ENCODE measurements at regions not wholly inside any gene's neighbourhood (a gene's known extent, or its start where the extent isn't known, plus 50 kb on each side); places are given as distances from the start of the nearest gene placed in this dataset.
A peak's percentile ranks its signal among the peaks of the same experiment; 100 is the strongest.
"Not testable (repeated sequence)": the region's sequence is repeated elsewhere in the genome, so short reads cannot be mapped to it uniquely, and the experiment has no call there.

GRCh38 chr3:39651256-39651655 is 158.2 kb upstream of the MYRIP start:
- ATAC-seq; intact Hi-C loops (cut with DNase I); DNase-seq: not testable (repeated sequence)

- no peak for DNase-seq
- no peak for ATAC-seq
- intact Hi-C loops (cut with DNase I) = no loop called here
These were observed 157.2 kb upstream of the MYRIP start for GRCh38 chr3:39651993-39652739.

DNA sequence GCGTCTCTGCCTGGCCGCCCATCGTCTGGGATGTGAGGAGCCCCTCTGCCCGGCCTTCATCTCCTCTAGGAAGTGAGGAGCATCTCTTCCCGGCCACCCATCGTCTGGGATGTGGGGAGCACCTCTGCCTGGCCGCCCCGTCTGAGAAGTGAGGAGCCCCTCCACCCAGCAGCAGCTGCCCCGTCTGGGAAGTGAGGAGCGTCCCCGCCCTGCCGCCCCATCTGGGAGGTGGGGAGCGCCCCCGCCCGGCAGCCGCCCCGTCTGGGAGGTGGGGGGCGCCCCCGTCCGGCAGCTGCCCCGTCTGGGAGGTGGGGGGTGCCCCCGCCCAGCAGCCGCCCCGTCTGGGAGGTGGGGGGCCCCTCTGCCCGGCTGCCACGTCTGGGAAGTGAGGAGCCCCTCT is 153.7 kb upstream of the MYRIP start:
- ATAC-seq; DNase-seq; intact Hi-C loops (cut with DNase I): not testable (repeated sequence)

GRCh38 chr3:39657075-39657474 is 152.3 kb upstream of the MYRIP start:
- no peak for DNase-seq
- intact Hi-C loops (cut with DNase I) = no loop called here
- no peak for ATAC-seq

- ATAC-seq = no peak
- intact Hi-C loops (cut with DNase I) = no loop called here
- DNase-seq = no peak
These were observed 151.6 kb upstream of the MYRIP start for GRCh38 chr3:39657775-39658174.

- ATAC-seq = no peak
- intact Hi-C loops (cut with DNase I) = no loop called here
These were observed 144.5 kb upstream of the MYRIP start for GRCh38 chr3:39664931-39665330.

DNA sequence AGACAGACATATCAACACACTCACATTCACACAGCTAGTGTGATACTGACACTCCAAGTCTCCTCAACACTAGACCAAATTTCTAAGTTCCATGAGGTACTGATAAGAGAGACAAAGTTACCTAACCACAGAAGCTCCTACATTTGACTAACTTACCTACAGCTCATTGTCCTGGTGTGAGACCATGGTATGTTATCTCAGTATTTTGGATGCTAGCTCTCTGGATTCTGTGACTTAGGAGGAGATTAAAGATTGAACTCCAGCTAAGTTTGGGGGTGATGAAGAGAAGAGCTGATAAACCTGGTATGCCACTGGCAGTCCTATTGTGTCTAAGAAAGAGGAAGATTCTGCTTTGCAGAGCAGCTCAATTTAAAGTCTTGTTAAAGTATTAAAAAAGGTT is 144.0 kb upstream of the MYRIP start:
- intact Hi-C loops (cut with DNase I) = no loop called here
- ATAC-seq = no peak
- DNase-seq = no peak

More at GRCh38 chr3:39664931-39665330, 144.5 kb upstream of the MYRIP start:
- DNase-seq = no peak

- intact Hi-C loops (cut with DNase I) = no loop called here
- DNase-seq (no peak), ATAC-seq (no peak)
These were observed 141.0 kb upstream of the MYRIP start for GRCh38 chr3:39668420-39668819.

DNA sequence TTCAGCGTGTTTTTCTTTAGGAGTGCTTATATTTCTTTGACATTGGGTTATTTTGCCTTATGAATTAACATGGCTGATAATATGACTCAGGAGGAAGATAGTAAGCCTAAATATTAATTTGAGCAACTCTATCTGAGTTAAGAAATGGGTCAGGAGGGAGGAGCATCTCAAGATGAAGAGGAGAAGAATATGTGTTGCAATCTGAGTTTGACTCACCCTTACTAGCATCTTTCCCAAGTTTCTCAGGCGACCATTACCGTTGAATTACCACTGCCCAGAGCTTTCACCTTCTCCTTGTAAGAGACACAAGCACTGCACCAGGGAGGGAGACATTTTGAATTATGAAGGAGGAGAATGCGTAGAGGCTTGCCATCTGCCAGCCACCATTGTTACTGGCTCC is 138.3 kb upstream of the MYRIP start:
- no peak for DNase-seq
- no peak for ATAC-seq
- intact Hi-C loops (cut with DNase I) = no loop called here

- DNase-seq = no peak
- intact Hi-C loops (cut with DNase I) = no loop called here
- ATAC-seq = no peak
These were observed 137.8 kb upstream of the MYRIP start for GRCh38 chr3:39671600-39671999.

- no peak for DNase-seq
- intact Hi-C loops (cut with DNase I) = loop anchor here (5.0 to 10.0 kb wide), 3 partner anchors 158 to 472 kb away; no protein-coding TSS in a partner anchor
- no peak for ATAC-seq
These were observed 104.0 kb upstream of the MYRIP start for GRCh38 chr3:39705351-39705900.

DNA sequence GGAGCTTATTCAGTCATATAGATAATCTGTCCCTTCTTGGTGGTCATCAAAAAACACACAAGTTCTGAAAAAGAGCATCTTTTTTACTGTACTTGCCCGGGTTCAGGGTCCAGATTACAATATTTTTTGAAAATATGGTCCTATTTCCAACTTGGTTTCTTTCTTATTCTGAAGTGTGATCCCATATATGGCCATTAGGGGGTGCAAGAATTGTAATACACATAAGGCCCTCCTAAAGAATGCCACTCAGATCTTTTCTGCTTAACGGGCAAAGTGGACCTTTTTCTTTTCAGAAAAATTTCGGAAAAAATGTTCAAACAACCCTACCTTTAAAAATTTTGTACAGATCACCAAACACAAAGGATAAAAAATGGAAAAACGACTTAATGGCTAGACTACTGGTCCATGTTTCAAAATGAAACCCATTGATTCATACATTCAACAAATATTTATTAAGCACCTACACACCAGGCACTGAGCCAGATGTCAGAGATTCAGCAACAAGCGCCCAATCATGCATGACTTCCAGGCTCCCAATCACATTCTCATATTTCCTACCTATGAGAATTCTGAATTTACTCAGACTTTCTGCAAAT is 102.0 kb upstream of the MYRIP start:
- ATAC-seq (no peak), DNase-seq (no peak)
- intact Hi-C loops (cut with DNase I) = loop anchor here (5.0 to 10.0 kb wide), 3 partner anchors 160 to 470 kb away; no protein-coding TSS in a partner anchor

- intact Hi-C loops (cut with DNase I) = no loop called here
These were observed 96.9 kb upstream of the MYRIP start for GRCh38 chr3:39712413-39713048.

GRCh38 chr3:39713341-39713740 is 96.1 kb upstream of the MYRIP start:
- ATAC-seq; intact Hi-C loops (cut with DNase I); DNase-seq: not testable (repeated sequence)

More at GRCh38 chr3:39712413-39713048, 96.9 kb upstream of the MYRIP start:
- ATAC-seq (no peak), DNase-seq (no peak)

GRCh38 chr3:39716849-39717248 is 92.6 kb upstream of the MYRIP start:
- ATAC-seq (no peak), DNase-seq (no peak)
- intact Hi-C loops (cut with DNase I) = loop anchor here in 1 of 2 donors (5.0 kb wide), 1 partner anchor 600 kb away; no protein-coding TSS in a partner anchor

- peak in 1 of 2 donors; percentile 68 for ATAC-seq
- no peak for DNase-seq
- intact Hi-C loops (cut with DNase I) = loop anchor here in 1 of 2 donors (5.0 kb wide), 1 partner anchor 598 kb away; no protein-coding TSS in a partner anchor
These were observed 90.5 kb upstream of the MYRIP start for GRCh38 chr3:39718674-39719595.

- ATAC-seq (no peak), DNase-seq (no peak)
- intact Hi-C loops (cut with DNase I) = no loop called here
These were observed 88.3 kb upstream of the MYRIP start for GRCh38 chr3:39721076-39721475.

- peak in 1 of 2 donors; percentile 44 for ATAC-seq
- DNase-seq = no peak
- intact Hi-C loops (cut with DNase I) = loop anchor here in 1 of 2 donors (1.0 kb wide), 1 partner anchor 455 kb away; no protein-coding TSS in a partner anchor
These were observed 85.1 kb upstream of the MYRIP start for GRCh38 chr3:39724233-39724846.

All from left cardiac atrium (tissue), 4 donors.